Endodermal cell (in vitro differentiated cells): ENCODE measurements at regions not wholly inside any gene's neighbourhood (a gene's known extent, or its start where the extent isn't known, plus 50 kb on each side); places are given as distances from the start of the nearest gene placed in this dataset.

Experiments used
- DNase-seq: peaks from one replicate; pipeline ENCODE4 v3.0.0-alpha.2; 2017
- H3K27ac ChIP-seq: 2 replicates; pipeline ENCODE4 v1.5.1; 2013; ENCODE audit warnings: mild to moderate bottlenecking, low read depth, low read length, moderate library complexity
- H3K27me3 ChIP-seq: 2 replicates; pipeline ENCODE4 v1.6.1; 2013; ENCODE audit warnings: mild to moderate bottlenecking, low read length, moderate library complexity; ENCODE audit not compliant: insufficient read depth, control insufficient read depth, poor library complexity, severe bottlenecking
- H3K36me3 ChIP-seq: 2 replicates; pipeline ENCODE4 v1.7.0; 2013; ENCODE audit warnings: mild to moderate bottlenecking, low read length, moderate library complexity; ENCODE audit not compliant: control insufficient read depth, insufficient read depth
- H3K4me1 ChIP-seq: one replicate; pipeline ENCODE4 v1.7.0; 2013; ENCODE audit warnings: low read length; ENCODE audit not compliant: control insufficient read depth, insufficient read depth
- H3K4me3 ChIP-seq: 2 replicates; pipeline ENCODE4 v1.5.1; 2013; ENCODE audit warnings: mild to moderate bottlenecking, low read length, moderate library complexity
- H3K9ac ChIP-seq: 2 replicates; pipeline ENCODE4 v1.6.1; 2013; ENCODE audit warnings: mild to moderate bottlenecking, low read length, moderate library complexity; ENCODE audit not compliant: poor library complexity, severe bottlenecking; ENCODE audit errors: extremely low read depth
- H3K9me3 ChIP-seq: 2 replicates; pipeline ENCODE4 v1.6.1; 2013; ENCODE audit warnings: mild to moderate bottlenecking, low read length, moderate library complexity; ENCODE audit not compliant: control insufficient read depth
- H3K27ac Mint-ChIP-seq: 2 replicates; pipeline ENCODE4 v1.8.0; 2020; ENCODE audit warnings: mixed read lengths
- H3K27me3 Mint-ChIP-seq: 2 replicates; pipeline ENCODE4 v1.8.0; 2021; ENCODE audit warnings: mild to moderate bottlenecking, mixed read lengths; ENCODE audit not compliant: insufficient read depth
- H3K36me3 Mint-ChIP-seq: 2 replicates; pipeline ENCODE4 v1.8.0; 2020; ENCODE audit warnings: low read depth, mixed read lengths
- H3K4me1 Mint-ChIP-seq: 2 replicates; pipeline ENCODE4 v1.8.0; 2020; ENCODE audit warnings: mixed read lengths
- H3K4me3 Mint-ChIP-seq: 2 replicates; pipeline ENCODE4 v1.8.0; 2020; ENCODE audit warnings: mild to moderate bottlenecking, moderate library complexity, mixed read lengths
- H3K9me3 Mint-ChIP-seq: 2 replicates; pipeline ENCODE4 v1.8.0; 2020; ENCODE audit warnings: mild to moderate bottlenecking, mixed read lengths
- CTCF ChIP-seq: fragments of 200-600 bp; sonication (generic); conservative IDR thresholded peaks from 2 replicates; pipeline ENCODE4 v1.5.0; 2021; ENCODE audit warnings: antibody characterized with exemption, mild to moderate bottlenecking
- WGBS, 2 experiments: methylation state at CpG; one replicate each; pipeline versions ENCODE4 v1.1.5 to v1.1.7; 2013; ENCODE audit warnings: missing lambda C conversion rate in 2 of 2, mixed read lengths in 1 of 2; ENCODE audit not compliant: insufficient coverage in 1 of 2, insufficient read length in 1 of 2; 5-methylcytosine and 5-hydroxymethylcytosine counted together

GRCh38 chr14:83312511-83312910 lies 1778.9 kb upstream of the SEL1L start:
- H3K4me1 ChIP-seq = no peaks in the 10 kb centered on the region
- no peak for TF ChIP-seq CTCF
- Mint-ChIP-seq H3K4me3 (no peak overlapping the region), H3K27ac (no peak overlapping the region), H3K36me3 (no peaks in the 10 kb centered on the region), H3K4me1 (peaks cover 14% of the 10 kb centered on the region), H3K27me3 (no peaks in the 10 kb centered on the region), H3K9me3 (peaks cover 11% of the 10 kb centered on the region)
- WGBS, 2 experiments = 95 to 100% methylated on average over 1 to 2 of the region's 2 CpGs
- no peaks in the 10 kb centered on the region for H3K36me3 ChIP-seq
- no peak for DNase-seq
- H3K9me3 ChIP-seq = peaks cover 25% of the 10 kb centered on the region
- no peak overlapping the region for H3K27ac ChIP-seq
- H3K9ac ChIP-seq = no peak overlapping the region
- no peak overlapping the region for H3K4me3 ChIP-seq
- H3K27me3 ChIP-seq = no peaks in the 10 kb centered on the region

GRCh38 chr14:83314764-83315163 lies 1781.1 kb upstream of the SEL1L start:
- H3K27ac Mint-ChIP-seq = no peak overlapping the region
- 88 to 89% methylated on average over 1 to 2 of the region's 2 CpGs for WGBS, 2 experiments
- Histone ChIP-seq H3K4me3 (no peak overlapping the region), H3K4me1 (no peaks in the 10 kb centered on the region), H3K9me3 (peaks cover 18% of the 10 kb centered on the region), H3K36me3 (no peaks in the 10 kb centered on the region), H3K27ac (no peak overlapping the region), H3K9ac (no peak overlapping the region), H3K27me3 (no peaks in the 10 kb centered on the region)
- H3K36me3 Mint-ChIP-seq = no peaks in the 10 kb centered on the region
- H3K4me3 Mint-ChIP-seq = no peak overlapping the region
- H3K9me3 Mint-ChIP-seq = peaks cover 2% of the 10 kb centered on the region
- TF ChIP-seq CTCF = no peak
- no peaks in the 10 kb centered on the region for H3K27me3 Mint-ChIP-seq
- no peak for DNase-seq
- peaks cover 10% of the 10 kb centered on the region for H3K4me1 Mint-ChIP-seq

- peaks cover 12% of the 10 kb centered on the region for H3K9me3 ChIP-seq
- no peak overlapping the region for H3K4me3 ChIP-seq
These were observed 1782.7 kb upstream of the SEL1L start for GRCh38 chr14:83316356-83316755.

More at GRCh38 chr14:83316356-83316755, 1782.7 kb upstream of the SEL1L start:
- Histone ChIP-seq H3K4me1 (no peaks in the 10 kb centered on the region), H3K27me3 (no peaks in the 10 kb centered on the region), H3K27ac (no peak overlapping the region), H3K9ac (no peak overlapping the region), H3K36me3 (no peaks in the 10 kb centered on the region)
- Mint-ChIP-seq H3K36me3 (no peaks in the 10 kb centered on the region), H3K4me1 (peaks cover 4% of the 10 kb centered on the region), H3K4me3 (no peak overlapping the region), H3K27ac (no peak overlapping the region), H3K27me3 (no peaks in the 10 kb centered on the region), H3K9me3 (peaks cover 2% of the 10 kb centered on the region)
- TF ChIP-seq CTCF = no peak
- DNase-seq = no peak
- WGBS, 2 experiments = 86% methylated on average over 1 of the region's 1 CpG; no CpG with 5 or more reads in 1 of the 2 experiments
